ENCODE measurements at regions not wholly inside any gene's neighbourhood (a gene's known extent, or its start where the extent isn't known, plus 50 kb on each side); places are given as distances from the start of the nearest gene placed in this dataset.

DNA sequence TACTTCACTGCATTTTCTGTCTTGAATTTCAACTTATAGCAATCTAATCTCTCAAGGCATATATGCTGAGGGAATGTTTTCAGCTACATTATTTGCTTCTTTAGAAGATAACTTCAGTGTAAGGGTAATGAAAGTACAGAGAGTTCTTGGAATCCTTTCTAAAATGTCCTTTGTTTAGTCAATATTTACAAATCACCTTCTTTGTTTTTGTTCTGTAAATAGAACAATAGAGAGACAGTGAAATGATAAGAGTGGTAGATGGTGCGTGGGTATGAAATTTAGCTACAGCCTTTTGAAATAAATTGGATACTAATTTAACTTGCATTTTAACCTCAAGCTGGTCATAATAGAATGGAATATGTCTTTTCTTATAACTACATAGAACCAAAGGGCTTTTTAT is 171.1 kb upstream of the MARCKS start:
- no peak for TF ChIP-seq CTCF (IDR thresholded peaks at IDR 0.05)
- no peak for TF ChIP-seq POLR2A (IDR thresholded peaks at IDR 0.05)
